ENCODE measurements at regions not wholly inside any gene's neighbourhood (a gene's known extent, or its start where the extent isn't known, plus 50 kb on each side); places are given as distances from the start of the nearest gene placed in this dataset.

DNA sequence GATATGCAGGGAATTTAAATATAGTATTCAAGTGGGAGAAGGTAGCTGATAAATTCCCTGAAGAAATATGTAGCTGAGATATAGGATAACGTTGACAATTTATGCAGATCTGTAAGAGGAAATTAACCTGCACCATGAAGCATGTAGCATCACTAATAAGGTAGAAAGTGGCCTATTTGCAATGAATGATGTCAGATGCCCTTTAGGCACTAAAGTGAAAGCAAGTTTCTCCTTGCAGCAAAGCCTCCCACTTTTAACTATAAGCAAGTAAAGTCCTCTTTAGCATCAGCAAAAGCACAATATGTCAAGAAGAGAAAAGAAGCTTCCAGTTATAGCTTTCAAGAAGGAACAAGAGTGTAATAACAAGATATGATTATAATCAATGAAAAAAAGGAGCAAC, 102.5 kb upstream of the SLITRK1 start:
- TF ChIP-seq POLR2AphosphoS5 (IDR thresholded peaks at IDR 0.05), result no peak
- TF ChIP-seq CTCF (IDR thresholded peaks at IDR 0.05), result no peak

All from stomach (tissue), 4 donors.